Gastrocnemius medialis (tissue), 4 donors: ENCODE measurements at regions not wholly inside any gene's neighbourhood (a gene's known extent, or its start where the extent isn't known, plus 50 kb on each side); places are given as distances from the start of the nearest gene placed in this dataset.

Experiments
- CTCF ChIP-seq, 5 experiments: fragments of 450-650 bp in 3 of 5; fragments of 200-600 bp in 2 of 5; sonication (generic) in 2 of 5; IDR thresholded peaks in 4 of 5; conservative IDR thresholded peaks in 1 of 5; 1 replicate in 4 of 5; 2 replicates in 1 of 5; pipeline ENCODE4 v1.5.1; 2016 to 2019; ENCODE audit warnings: antibody characterized with exemption in 5 of 5, mild to moderate bottlenecking in 3 of 5, moderate library complexity in 3 of 5
- POLR2A ChIP-seq, 2 donors: fragments of 450-650 bp; IDR thresholded peaks; one replicate each; pipeline ENCODE4 v1.6.1; 2017; ENCODE audit warnings: antibody characterized with exemption in 2 of 2, mild to moderate bottlenecking in 2 of 2, moderate library complexity in 2 of 2

- TF ChIP-seq CTCF (IDR thresholded peaks at IDR 0.05 in 4 of 5, conservative IDR thresholded peaks at IDR 0.05 in 1 of 5) (no peak), POLR2A (IDR thresholded peaks at IDR 0.05) (no peak)
Measured at GRCh38 chr11:109071712-109072524, 350.1 kb upstream of the C11orf87 start.
